NCI-H510A (cell line): ENCODE measurements at regions not wholly inside any gene's neighbourhood (a gene's known extent, or its start where the extent isn't known, plus 50 kb on each side); places are given as distances from the start of the nearest gene placed in this dataset.
"Not testable (repeated sequence)": the region's sequence is repeated elsewhere in the genome, so short reads cannot be mapped to it uniquely, and the experiment has no call there.

Source experiments
- DNase-seq: peaks from one replicate; lab custom pipeline; 2025; lab: John Stamatoyannopoulos, UW

GRCh38 chr17:20843799-20844553, 198.8 kb downstream of the USP22 start:
- peak; percentile 46 for DNase-seq

- not testable (repeated sequence) for DNase-seq
Observed at GRCh38 chr17:20848869-20849443, 193.9 kb downstream of the USP22 start.

- DNase-seq = not testable (repeated sequence)
Observed at GRCh38 chr17:20851591-20852238, 191.1 kb downstream of the USP22 start.

GRCh38 chr17:20852239-20852989, 190.4 kb downstream of the USP22 start:
- DNase-seq = peak; percentile 56

- DNase-seq = no peak
Observed at GRCh38 chr17:20852990-20853370, 189.8 kb downstream of the USP22 start.

GRCh38 chr17:20855910-20856470, 186.8 kb downstream of the USP22 start:
- DNase-seq = not testable (repeated sequence)

- not testable (repeated sequence) for DNase-seq
Observed at GRCh38 chr17:20866444-20867209, 176.2 kb downstream of the USP22 start.

- not testable (repeated sequence) for DNase-seq
Observed at GRCh38 chr17:20867436-20867937, 175.3 kb downstream of the USP22 start.

- not testable (repeated sequence) for DNase-seq
Observed at GRCh38 chr17:20867938-20868661, 174.7 kb downstream of the USP22 start.

- DNase-seq = not testable (repeated sequence)
Observed at GRCh38 chr17:20868662-20869007, 174.2 kb downstream of the USP22 start.

- DNase-seq = not testable (repeated sequence)
Observed at GRCh38 chr17:20873173-20873572, 169.6 kb downstream of the USP22 start.

GRCh38 chr17:20873688-20874328, 169.0 kb downstream of the USP22 start:
- not testable (repeated sequence) for DNase-seq

GRCh38 chr17:20877384-20877783, 165.4 kb downstream of the USP22 start:
- not testable (repeated sequence) for DNase-seq

- no peak for DNase-seq
Observed at GRCh38 chr17:20890338-20890737, 152.5 kb downstream of the USP22 start.

- not testable (repeated sequence) for DNase-seq
Observed at GRCh38 chr17:20895426-20895825, 147.4 kb downstream of the USP22 start.

- no peak for DNase-seq
Observed at GRCh38 chr17:20896153-20896649, 146.6 kb downstream of the USP22 start.

GRCh38 chr17:20898726-20899125, 144.1 kb downstream of the USP22 start:
- not testable (repeated sequence) for DNase-seq

- not testable (repeated sequence) for DNase-seq
Observed at GRCh38 chr17:20902496-20902895, 140.3 kb downstream of the USP22 start.

- DNase-seq = not testable (repeated sequence)
Observed at GRCh38 chr17:20903549-20903948, 139.3 kb downstream of the USP22 start.
